ENCODE measurements at regions not wholly inside any gene's neighbourhood (a gene's known extent, or its start where the extent isn't known, plus 50 kb on each side); places are given as distances from the start of the nearest gene placed in this dataset.

DNA sequence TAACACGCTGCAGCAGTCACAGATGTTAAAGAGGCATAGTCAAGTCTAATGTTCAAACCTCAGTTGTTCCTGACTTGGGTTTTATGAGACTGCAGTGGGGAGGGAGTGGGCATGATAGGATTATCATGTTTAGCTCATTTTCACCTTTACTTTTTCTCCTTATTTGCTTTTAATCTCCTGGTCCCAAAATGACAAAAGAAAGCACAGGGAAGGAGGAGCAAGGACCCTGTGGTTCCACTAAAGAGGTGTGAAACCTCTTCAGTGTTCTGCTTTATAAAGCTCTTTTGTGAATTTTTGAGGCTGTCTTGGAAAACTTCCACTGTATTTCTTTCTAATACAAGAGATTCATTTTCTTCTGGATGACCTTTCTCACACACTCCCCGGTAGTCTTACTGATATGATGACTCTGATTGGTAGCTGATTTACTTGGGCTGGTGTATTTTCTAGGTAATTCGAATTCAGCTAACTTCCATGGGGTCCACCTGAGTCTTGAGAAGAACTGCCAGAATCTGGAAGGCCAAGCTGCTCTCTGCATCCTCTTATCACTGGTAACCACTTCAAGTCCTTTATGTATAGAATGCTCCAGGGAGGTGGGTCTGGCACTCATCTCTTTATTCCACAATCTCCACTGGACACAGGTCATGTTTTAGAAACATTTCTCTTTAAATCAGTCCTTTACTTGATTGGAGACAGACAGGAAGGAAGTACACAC is 1364.4 kb upstream of the CDH9 start:
- Histone ChIP-seq H3K4me1 (ENCODE audit: insufficient read depth) (no peaks in the 10 kb centered on the region), H3K27ac (ENCODE audit: low read depth) (no peak overlapping the region), H3K9me2 (ENCODE audit: insufficient read depth) (peaks cover 3% of the 10 kb centered on the region; the same call in 1 of the 2 replicates), H3K36me3 (ENCODE audit: insufficient read depth) (no peaks in the 10 kb centered on the region; the same call in 1 of the 2 replicates), H3F3A (replicated peaks; ENCODE audit: low read depth) (no peaks in the 10 kb centered on the region), H4K20me1 (replicated peaks; ENCODE audit: insufficient read depth) (no peaks in the 10 kb centered on the region), H3K27me3 (ENCODE audit: insufficient read depth) (no peaks in the 10 kb centered on the region), H3K4me3 (no peak overlapping the region), H3K79me2 (replicated peaks; ENCODE audit: insufficient read depth) (no peaks in the 10 kb centered on the region), H2AFZ (peak overlapping the region; percentile 14; the same call in 1 of the 2 replicates), H3K4me2 (no peak overlapping the region)
- ATAC-seq (no peak), DNase-seq (ENCODE audit: low spot score) (no peak)
- Mint-ChIP-seq H3K4me1 (peaks cover 12% of the 10 kb centered on the region; the same call in 2 of the 3 replicates), H3K27me3 (ENCODE audit: insufficient read depth, low read depth, poor library complexity) (peaks cover 3% of the 10 kb centered on the region), H3K36me3 (ENCODE audit: low read depth) (no peaks in the 10 kb centered on the region), H3K27ac (0 out of 2 replicates have a peak overlapping the region, but pooled peaks have one; percentile 14), H3K9me3 (no peaks in the 10 kb centered on the region), H3K4me3 (no peak overlapping the region)
- no peak for TF ChIP-seq POLR2AphosphoS5 (IDR thresholded peaks at IDR 0.05; ENCODE audit: low read depth)
- TF ChIP-seq EZH2phosphoT487 (IDR thresholded peaks at IDR 0.05; ENCODE audit: unreplicated experiment) = no peak
- TF ChIP-seq ZNF331 (CRISPR knock-in tag; IDR thresholded peaks at IDR 0.05; ENCODE audit: low read depth) = no peak
- no peak for TF ChIP-seq ZNF114 (CRISPR knock-in tag; IDR thresholded peaks at IDR 0.05)
- TF ChIP-seq, protein P1, sequence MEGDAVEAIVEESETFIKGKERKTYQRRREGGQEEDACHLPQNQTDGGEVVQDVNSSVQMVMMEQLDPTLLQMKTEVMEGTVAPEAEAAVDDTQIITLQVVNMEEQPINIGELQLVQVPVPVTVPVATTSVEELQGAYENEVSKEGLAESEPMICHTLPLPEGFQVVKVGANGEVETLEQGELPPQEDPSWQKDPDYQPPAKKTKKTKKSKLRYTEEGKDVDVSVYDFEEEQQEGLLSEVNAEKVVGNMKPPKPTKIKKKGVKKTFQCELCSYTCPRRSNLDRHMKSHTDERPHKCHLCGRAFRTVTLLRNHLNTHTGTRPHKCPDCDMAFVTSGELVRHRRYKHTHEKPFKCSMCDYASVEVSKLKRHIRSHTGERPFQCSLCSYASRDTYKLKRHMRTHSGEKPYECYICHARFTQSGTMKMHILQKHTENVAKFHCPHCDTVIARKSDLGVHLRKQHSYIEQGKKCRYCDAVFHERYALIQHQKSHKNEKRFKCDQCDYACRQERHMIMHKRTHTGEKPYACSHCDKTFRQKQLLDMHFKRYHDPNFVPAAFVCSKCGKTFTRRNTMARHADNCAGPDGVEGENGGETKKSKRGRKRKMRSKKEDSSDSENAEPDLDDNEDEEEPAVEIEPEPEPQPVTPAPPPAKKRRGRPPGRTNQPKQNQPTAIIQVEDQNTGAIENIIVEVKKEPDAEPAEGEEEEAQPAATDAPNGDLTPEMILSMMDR (conservative IDR thresholded peaks at IDR 0.05; ENCODE audit: low read depth in 2 of 2) = no peak
- TF ChIP-seq STAT1 (IDR thresholded peaks at IDR 0.05; ENCODE audit: unreplicated experiment) = no peak
- no peak for TF ChIP-seq EZH2 (IDR thresholded peaks at IDR 0.05; ENCODE audit: low read depth, unreplicated experiment)
- no peak for TF ChIP-seq NANOG (IDR thresholded peaks at IDR 0.05; ENCODE audit: borderline replicate concordance)
- TF ChIP-seq, protein P2, sequence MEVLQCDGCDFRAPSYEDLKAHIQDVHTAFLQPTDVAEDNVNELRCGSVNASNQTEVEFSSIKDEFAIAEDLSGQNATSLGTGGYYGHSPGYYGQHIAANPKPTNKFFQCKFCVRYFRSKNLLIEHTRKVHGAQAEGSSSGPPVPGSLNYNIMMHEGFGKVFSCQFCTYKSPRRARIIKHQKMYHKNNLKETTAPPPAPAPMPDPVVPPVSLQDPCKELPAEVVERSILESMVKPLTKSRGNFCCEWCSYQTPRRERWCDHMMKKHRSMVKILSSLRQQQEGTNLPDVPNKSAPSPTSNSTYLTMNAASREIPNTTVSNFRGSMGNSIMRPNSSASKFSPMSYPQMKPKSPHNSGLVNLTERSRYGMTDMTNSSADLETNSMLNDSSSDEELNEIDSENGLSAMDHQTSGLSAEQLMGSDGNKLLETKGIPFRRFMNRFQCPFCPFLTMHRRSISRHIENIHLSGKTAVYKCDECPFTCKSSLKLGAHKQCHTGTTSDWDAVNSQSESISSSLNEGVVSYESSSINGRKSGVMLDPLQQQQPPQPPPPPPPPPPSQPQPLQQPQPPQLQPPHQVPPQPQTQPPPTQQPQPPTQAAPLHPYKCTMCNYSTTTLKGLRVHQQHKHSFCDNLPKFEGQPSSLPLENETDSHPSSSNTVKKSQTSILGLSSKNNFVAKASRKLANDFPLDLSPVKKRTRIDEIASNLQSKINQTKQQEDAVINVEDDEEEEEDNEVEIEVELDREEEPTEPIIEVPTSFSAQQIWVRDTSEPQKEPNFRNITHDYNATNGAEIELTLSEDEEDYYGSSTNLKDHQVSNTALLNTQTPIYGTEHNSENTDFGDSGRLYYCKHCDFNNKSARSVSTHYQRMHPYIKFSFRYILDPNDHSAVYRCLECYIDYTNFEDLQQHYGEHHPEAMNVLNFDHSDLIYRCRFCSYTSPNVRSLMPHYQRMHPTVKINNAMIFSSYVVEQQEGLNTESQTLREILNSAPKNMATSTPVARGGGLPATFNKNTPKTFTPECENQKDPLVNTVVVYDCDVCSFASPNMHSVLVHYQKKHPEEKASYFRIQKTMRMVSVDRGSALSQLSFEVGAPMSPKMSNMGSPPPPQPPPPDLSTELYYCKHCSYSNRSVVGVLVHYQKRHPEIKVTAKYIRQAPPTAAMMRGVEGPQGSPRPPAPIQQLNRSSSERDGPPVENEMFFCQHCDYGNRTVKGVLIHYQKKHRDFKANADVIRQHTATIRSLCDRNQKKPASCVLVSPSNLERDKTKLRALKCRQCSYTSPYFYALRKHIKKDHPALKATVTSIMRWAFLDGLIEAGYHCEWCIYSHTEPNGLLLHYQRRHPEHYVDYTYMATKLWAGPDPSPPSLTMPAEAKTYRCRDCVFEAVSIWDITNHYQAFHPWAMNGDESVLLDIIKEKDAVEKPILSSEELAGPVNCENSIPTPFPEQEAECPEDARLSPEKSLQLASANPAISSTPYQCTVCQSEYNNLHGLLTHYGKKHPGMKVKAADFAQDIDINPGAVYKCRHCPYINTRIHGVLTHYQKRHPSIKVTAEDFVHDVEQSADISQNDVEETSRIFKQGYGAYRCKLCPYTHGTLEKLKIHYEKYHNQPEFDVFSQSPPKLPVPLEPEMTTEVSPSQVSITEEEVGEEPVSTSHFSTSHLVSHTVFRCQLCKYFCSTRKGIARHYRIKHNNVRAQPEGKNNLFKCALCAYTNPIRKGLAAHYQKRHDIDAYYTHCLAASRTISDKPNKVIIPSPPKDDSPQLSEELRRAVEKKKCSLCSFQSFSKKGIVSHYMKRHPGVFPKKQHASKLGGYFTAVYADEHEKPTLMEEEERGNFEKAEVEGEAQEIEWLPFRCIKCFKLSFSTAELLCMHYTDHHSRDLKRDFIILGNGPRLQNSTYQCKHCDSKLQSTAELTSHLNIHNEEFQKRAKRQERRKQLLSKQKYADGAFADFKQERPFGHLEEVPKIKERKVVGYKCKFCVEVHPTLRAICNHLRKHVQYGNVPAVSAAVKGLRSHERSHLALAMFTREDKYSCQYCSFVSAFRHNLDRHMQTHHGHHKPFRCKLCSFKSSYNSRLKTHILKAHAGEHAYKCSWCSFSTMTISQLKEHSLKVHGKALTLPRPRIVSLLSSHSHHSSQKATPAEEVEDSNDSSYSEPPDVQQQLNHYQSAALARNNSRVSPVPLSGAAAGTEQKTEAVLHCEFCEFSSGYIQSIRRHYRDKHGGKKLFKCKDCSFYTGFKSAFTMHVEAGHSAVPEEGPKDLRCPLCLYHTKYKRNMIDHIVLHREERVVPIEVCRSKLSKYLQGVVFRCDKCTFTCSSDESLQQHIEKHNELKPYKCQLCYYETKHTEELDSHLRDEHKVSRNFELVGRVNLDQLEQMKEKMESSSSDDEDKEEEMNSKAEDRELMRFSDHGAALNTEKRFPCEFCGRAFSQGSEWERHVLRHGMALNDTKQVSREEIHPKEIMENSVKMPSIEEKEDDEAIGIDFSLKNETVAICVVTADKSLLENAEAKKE (CRISPR knock-in tag; IDR thresholded peaks at IDR 0.05) = no peak
- TF ChIP-seq JUNB (IDR thresholded peaks at IDR 0.05; ENCODE audit: unreplicated experiment) = no peak
- TF ChIP-seq, protein P3, sequence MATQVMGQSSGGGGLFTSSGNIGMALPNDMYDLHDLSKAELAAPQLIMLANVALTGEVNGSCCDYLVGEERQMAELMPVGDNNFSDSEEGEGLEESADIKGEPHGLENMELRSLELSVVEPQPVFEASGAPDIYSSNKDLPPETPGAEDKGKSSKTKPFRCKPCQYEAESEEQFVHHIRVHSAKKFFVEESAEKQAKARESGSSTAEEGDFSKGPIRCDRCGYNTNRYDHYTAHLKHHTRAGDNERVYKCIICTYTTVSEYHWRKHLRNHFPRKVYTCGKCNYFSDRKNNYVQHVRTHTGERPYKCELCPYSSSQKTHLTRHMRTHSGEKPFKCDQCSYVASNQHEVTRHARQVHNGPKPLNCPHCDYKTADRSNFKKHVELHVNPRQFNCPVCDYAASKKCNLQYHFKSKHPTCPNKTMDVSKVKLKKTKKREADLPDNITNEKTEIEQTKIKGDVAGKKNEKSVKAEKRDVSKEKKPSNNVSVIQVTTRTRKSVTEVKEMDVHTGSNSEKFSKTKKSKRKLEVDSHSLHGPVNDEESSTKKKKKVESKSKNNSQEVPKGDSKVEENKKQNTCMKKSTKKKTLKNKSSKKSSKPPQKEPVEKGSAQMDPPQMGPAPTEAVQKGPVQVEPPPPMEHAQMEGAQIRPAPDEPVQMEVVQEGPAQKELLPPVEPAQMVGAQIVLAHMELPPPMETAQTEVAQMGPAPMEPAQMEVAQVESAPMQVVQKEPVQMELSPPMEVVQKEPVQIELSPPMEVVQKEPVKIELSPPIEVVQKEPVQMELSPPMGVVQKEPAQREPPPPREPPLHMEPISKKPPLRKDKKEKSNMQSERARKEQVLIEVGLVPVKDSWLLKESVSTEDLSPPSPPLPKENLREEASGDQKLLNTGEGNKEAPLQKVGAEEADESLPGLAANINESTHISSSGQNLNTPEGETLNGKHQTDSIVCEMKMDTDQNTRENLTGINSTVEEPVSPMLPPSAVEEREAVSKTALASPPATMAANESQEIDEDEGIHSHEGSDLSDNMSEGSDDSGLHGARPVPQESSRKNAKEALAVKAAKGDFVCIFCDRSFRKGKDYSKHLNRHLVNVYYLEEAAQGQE (IDR thresholded peaks at IDR 0.05; ENCODE audit: unreplicated experiment) = no peak
- TF ChIP-seq, protein P4, sequence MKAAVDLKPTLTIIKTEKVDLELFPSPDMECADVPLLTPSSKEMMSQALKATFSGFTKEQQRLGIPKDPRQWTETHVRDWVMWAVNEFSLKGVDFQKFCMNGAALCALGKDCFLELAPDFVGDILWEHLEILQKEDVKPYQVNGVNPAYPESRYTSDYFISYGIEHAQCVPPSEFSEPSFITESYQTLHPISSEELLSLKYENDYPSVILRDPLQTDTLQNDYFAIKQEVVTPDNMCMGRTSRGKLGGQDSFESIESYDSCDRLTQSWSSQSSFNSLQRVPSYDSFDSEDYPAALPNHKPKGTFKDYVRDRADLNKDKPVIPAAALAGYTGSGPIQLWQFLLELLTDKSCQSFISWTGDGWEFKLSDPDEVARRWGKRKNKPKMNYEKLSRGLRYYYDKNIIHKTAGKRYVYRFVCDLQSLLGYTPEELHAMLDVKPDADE (IDR thresholded peaks at IDR 0.05) = no peak
- no peak for TF ChIP-seq CREB1 (CRISPR knock-in tag; IDR thresholded peaks at IDR 0.05; ENCODE audit: low read depth)

All from GM23338 (cell line).